Psoas muscle (tissue), 7 donors: ENCODE measurements at regions not wholly inside any gene's neighbourhood (a gene's known extent, or its start where the extent isn't known, plus 50 kb on each side); places are given as distances from the start of the nearest gene placed in this dataset.

Source experiments
- ATAC-seq, 4 donors: fragments of 200-7000 bp; cut with Tn5 transposase; one replicate each; pipeline ENCODE4 v1.9.1; 2020; ENCODE audit warnings: moderate library complexity in 3 of 4, mild to moderate bottlenecking in 2 of 4
- DNase-seq, 2 donors: peaks; one replicate each; pipeline ENCODE4 v3.0.0-alpha.2; 2020
- H3K27ac ChIP-seq: fragments of 200-600 bp; one replicate; pipeline ENCODE4 v1.8.0; 2022
- H3K27me3 ChIP-seq, 3 donors: fragments of 200-600 bp in 1 of 3; one replicate each; pipeline versions ENCODE4 v1.6.1 to v1.8.0; 2013 to 2022; ENCODE audit warnings: low read length in 2 of 3, mild to moderate bottlenecking in 2 of 3, moderate library complexity in 1 of 3; ENCODE audit not compliant: insufficient read depth in 3 of 3
- H3K36me3 ChIP-seq, 2 donors: fragments of 200-600 bp in 1 of 2; one replicate each; pipeline versions ENCODE4 v1.6.1 to v1.8.0; 2013 to 2022; ENCODE audit warnings: low read depth in 1 of 2, mild to moderate bottlenecking in 1 of 2, moderate library complexity in 1 of 2; ENCODE audit not compliant: insufficient read depth in 1 of 2
- H3K4me1 ChIP-seq: fragments of 200-600 bp; one replicate; pipeline ENCODE4 v1.8.0; 2022
- H3K4me3 ChIP-seq: fragments of 200-600 bp; one replicate; pipeline ENCODE4 v1.8.0; 2022; ENCODE audit warnings: mild to moderate bottlenecking
- H3K9me3 ChIP-seq: fragments of 200-600 bp; one replicate; pipeline ENCODE4 v1.8.0; 2022
- WGBS, 3 donors: extraction: QIAGEN DNeasy Blood & Tissue Kit; methylation state at CpG; one replicate each; pipeline versions ENCODE4 v1.1.6 to v1.1.7; 2013; 5-methylcytosine and 5-hydroxymethylcytosine counted together
- intact Hi-C, 2 donors: fragments of 100-400 bp; cut with DNase I; formaldehyde crosslinking; loops; one replicate each; pipeline versions ENCODE4 v1.11.0 to v1.14.2; 2022
- TF ChIP-seq, protein P1 (sequence below): fragments of 200-600 bp; IDR thresholded peaks from one replicate; pipeline ENCODE4 v1.8.0; 2022; ENCODE audit warnings: antibody characterized with exemption
- donor health status: healthy with polysubstance abuse.
- donor health status: DM: no; HTN: no; CAD: no; lungs with moderate emphysema.
- donor health status: Bipolar disorder and iron deficiency.
- donor health status: healthy.
- donor health status: DM: yes; HTN: yes; CAD: no.
- donor health status: DM: no; HTN: no; CAD: no.
- donor health status: DM: yes; HTN: yes; CAD: no.

DNA sequence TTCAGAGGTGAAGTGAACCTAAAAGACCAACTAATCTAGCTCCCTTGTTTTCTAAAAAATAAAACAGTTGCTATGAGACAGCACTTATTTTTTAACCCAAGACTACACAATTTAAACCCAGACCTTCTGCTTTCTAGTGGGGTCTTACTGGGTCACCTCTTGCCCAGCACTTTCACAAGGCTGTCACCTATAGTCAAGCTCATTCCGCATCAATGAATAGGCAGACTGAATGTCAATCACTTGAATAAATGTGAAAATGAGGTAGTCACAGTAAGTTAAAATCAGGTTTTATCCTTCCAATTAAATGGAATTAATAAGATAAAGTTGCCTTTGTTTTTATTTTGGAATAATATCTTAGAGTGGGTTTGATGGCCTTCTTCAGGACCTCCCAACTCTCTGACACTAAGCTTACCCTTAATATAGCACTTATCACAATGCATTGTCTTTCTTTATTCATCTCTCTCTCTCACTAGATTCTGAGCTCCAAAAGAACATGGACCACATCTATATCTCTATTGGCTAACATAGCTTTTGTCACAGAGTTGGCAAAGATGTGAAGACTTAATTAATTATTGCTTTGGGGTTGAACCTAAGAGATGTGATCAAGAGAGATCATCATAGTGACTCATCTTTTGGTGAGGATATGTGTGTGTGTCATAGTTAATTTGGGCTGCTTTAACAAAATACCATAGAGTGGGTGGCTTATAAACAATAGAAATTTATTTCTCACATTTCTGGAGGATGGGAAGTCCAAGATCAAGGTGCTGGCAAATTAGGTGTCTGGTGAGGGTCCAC lies 248.7 kb upstream of the DAB1 start:
- ATAC-seq (no peak), DNase-seq (no peak)
- intact Hi-C loops, result no loop called here
- H3K27ac ChIP-seq, result no peak overlapping the region
- no peaks in the 10 kb centered on the region for H3K36me3 ChIP-seq
- H3K9me3 ChIP-seq, result no peaks in the 10 kb centered on the region
- H3K4me3 ChIP-seq, result no peak overlapping the region
- no peaks in the 10 kb centered on the region for H3K27me3 ChIP-seq
- H3K4me1 ChIP-seq, result no peaks in the 10 kb centered on the region
- WGBS, 3 donors, result 93 to 99% (median 97%) methylated on average over 1 of the region's 1 CpG
- TF ChIP-seq, protein P1, sequence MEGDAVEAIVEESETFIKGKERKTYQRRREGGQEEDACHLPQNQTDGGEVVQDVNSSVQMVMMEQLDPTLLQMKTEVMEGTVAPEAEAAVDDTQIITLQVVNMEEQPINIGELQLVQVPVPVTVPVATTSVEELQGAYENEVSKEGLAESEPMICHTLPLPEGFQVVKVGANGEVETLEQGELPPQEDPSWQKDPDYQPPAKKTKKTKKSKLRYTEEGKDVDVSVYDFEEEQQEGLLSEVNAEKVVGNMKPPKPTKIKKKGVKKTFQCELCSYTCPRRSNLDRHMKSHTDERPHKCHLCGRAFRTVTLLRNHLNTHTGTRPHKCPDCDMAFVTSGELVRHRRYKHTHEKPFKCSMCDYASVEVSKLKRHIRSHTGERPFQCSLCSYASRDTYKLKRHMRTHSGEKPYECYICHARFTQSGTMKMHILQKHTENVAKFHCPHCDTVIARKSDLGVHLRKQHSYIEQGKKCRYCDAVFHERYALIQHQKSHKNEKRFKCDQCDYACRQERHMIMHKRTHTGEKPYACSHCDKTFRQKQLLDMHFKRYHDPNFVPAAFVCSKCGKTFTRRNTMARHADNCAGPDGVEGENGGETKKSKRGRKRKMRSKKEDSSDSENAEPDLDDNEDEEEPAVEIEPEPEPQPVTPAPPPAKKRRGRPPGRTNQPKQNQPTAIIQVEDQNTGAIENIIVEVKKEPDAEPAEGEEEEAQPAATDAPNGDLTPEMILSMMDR, result no peak

DNA sequence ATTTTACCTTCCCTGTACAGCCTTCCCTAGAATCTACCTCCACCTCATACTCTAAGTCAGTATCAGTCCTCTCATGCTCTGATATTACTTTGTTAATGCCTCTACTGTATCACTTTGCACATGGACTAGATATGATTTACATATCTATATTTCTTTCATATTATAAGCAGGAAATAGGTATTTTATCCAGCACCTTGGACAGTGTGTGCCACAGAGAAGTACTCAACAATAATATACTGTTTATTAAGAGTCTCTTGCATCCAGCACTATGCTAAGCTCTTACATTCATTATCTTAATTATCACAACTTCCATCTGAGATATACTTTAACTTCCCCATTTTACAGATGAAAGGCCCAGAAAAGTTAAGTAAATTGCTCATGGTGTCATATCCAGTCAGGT lies 247.9 kb upstream of the DAB1 start:
- no peaks in the 10 kb centered on the region for H3K4me1 ChIP-seq
- no peak overlapping the region for H3K4me3 ChIP-seq
- no peak for DNase-seq
- no peak for ATAC-seq
- no peaks in the 10 kb centered on the region for H3K27me3 ChIP-seq
- no peaks in the 10 kb centered on the region for H3K9me3 ChIP-seq
- H3K36me3 ChIP-seq, result no peaks in the 10 kb centered on the region
- no peak overlapping the region for H3K27ac ChIP-seq
- TF ChIP-seq, protein P1, result no peak
- intact Hi-C loops, result no loop called here

GRCh38 chr1:57659804-57660203 lies 235.9 kb upstream of the DAB1 start:
- Histone ChIP-seq H3K36me3 (no peaks in the 10 kb centered on the region), H3K27me3 (no peaks in the 10 kb centered on the region), H3K4me1 (no peaks in the 10 kb centered on the region), H3K27ac (no peak overlapping the region), H3K9me3 (no peaks in the 10 kb centered on the region), H3K4me3 (no peak overlapping the region)
- ATAC-seq (no peak), DNase-seq (no peak)
- 84 to 92% (median 89%) methylated on average over 1 of the region's 1 CpG for WGBS, 3 donors
- TF ChIP-seq, protein P1, result no peak
- intact Hi-C loops, result no loop called here

GRCh38 chr1:57655161-57655560 lies 231.3 kb upstream of the DAB1 start:
- intact Hi-C loops, result no loop called here
- ATAC-seq (no peak), DNase-seq (no peak)
- TF ChIP-seq, protein P1, result no peak
- 63 to 91% (median 91%) methylated on average over 3 of the region's 3 CpGs for WGBS, 3 donors
- Histone ChIP-seq H3K4me1 (no peaks in the 10 kb centered on the region), H3K27ac (no peak overlapping the region), H3K36me3 (no peaks in the 10 kb centered on the region), H3K4me3 (no peak overlapping the region), H3K27me3 (no peaks in the 10 kb centered on the region), H3K9me3 (no peaks in the 10 kb centered on the region)

- WGBS, 3 donors, result 87 to 93% (median 88%) methylated on average over 2 of the region's 2 CpGs
- TF ChIP-seq, protein P1, result no peak
- intact Hi-C loops, result no loop called here
Observed at GRCh38 chr1:57644667-57645066, 220.8 kb upstream of the DAB1 start.

More at GRCh38 chr1:57644667-57645066, 220.8 kb upstream of the DAB1 start:
- DNase-seq, result no peak
- no peaks in the 10 kb centered on the region for H3K9me3 ChIP-seq
- peaks cover 0 to 3% (median 0%) of the 10 kb centered on the region in 3 donors for H3K27me3 ChIP-seq
- no peak overlapping the region for H3K27ac ChIP-seq
- no peak overlapping the region for H3K4me3 ChIP-seq
- H3K4me1 ChIP-seq, result no peaks in the 10 kb centered on the region
- no peak for ATAC-seq
- H3K36me3 ChIP-seq, result no peaks in the 10 kb centered on the region
